SKM-1 (cell line): ENCODE measurements at regions not wholly inside any gene's neighbourhood (a gene's known extent, or its start where the extent isn't known, plus 50 kb on each side); places are given as distances from the start of the nearest gene placed in this dataset.
"Not testable (repeated sequence)": the region's sequence is repeated elsewhere in the genome, so short reads cannot be mapped to it uniquely, and the experiment has no call there.

Experiments used
- DNase-seq: peaks from one replicate; lab custom pipeline; 2025; ENCODE audit not compliant: unreplicated experiment; lab: John Stamatoyannopoulos, UW

- DNase-seq = no peak
Observed at GRCh38 chr3:152768478-152768877, 66.5 kb upstream of the P2RY1 start.

- DNase-seq = no peak
Observed at GRCh38 chr3:152769523-152769922, 65.4 kb upstream of the P2RY1 start.

- DNase-seq = no peak
Observed at GRCh38 chr3:152770296-152770695, 64.6 kb upstream of the P2RY1 start.

GRCh38 chr3:152771120-152771519, 63.8 kb upstream of the P2RY1 start:
- DNase-seq = no peak

GRCh38 chr3:152772674-152773225, 62.2 kb upstream of the P2RY1 start:
- no peak for DNase-seq

- no peak for DNase-seq
Observed at GRCh38 chr3:152773633-152774032, 61.3 kb upstream of the P2RY1 start.

- DNase-seq = not testable (repeated sequence)
Observed at GRCh38 chr3:152774230-152774629, 60.7 kb upstream of the P2RY1 start.

GRCh38 chr3:152778022-152778421, 56.9 kb upstream of the P2RY1 start:
- no peak for DNase-seq

- DNase-seq = no peak
Observed at GRCh38 chr3:152779653-152780052, 55.3 kb upstream of the P2RY1 start.

- DNase-seq = no peak
Observed at GRCh38 chr3:152780553-152780952, 54.4 kb upstream of the P2RY1 start.

- no peak for DNase-seq
Observed at GRCh38 chr3:152785051-152785450, 49.9 kb upstream of the P2RY1 start.
